GM21367 (cell line): ENCODE measurements at regions not wholly inside any gene's neighbourhood (a gene's known extent, or its start where the extent isn't known, plus 50 kb on each side); places are given as distances from the start of the nearest gene placed in this dataset.
A peak's percentile ranks its signal among the peaks of the same experiment; 100 is the strongest.
"Not testable (repeated sequence)": the region's sequence is repeated elsewhere in the genome, so short reads cannot be mapped to it uniquely, and the experiment has no call there.

Source experiments
- ATAC-seq: cut with Tn5 transposase; IDR thresholded peaks from one replicate; pipeline ENCODE4 v1.9.1; 2021; ENCODE audit not compliant: unreplicated experiment

GRCh38 chr17:30644287-30644686 lies 167.1 kb downstream of the GOSR1 start:
- not testable (repeated sequence) for ATAC-seq

GRCh38 chr17:30641428-30641827 lies 164.2 kb downstream of the GOSR1 start:
- ATAC-seq, result not testable (repeated sequence)

DNA sequence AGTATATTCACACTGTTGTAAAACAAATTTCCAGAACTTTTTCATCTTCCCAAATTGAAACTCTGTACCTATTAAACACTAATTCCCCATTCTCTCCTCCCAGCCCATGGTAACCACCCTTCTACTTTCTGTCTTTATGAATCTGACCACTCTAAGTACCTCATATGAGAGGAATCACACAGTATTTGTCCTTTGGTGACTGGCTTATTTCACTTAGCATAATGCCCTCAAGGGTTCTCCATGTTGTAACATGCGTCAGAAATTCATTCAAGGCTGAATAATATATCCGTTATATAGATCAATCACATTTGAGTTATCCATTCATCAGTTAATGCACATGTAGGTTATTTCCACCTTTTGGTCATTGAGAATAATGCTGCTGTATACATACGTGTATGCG lies 162.2 kb downstream of the GOSR1 start:
- not testable (repeated sequence) for ATAC-seq

- not testable (repeated sequence) for ATAC-seq
Measured at GRCh38 chr17:30638968-30639367, 161.8 kb downstream of the GOSR1 start.

DNA sequence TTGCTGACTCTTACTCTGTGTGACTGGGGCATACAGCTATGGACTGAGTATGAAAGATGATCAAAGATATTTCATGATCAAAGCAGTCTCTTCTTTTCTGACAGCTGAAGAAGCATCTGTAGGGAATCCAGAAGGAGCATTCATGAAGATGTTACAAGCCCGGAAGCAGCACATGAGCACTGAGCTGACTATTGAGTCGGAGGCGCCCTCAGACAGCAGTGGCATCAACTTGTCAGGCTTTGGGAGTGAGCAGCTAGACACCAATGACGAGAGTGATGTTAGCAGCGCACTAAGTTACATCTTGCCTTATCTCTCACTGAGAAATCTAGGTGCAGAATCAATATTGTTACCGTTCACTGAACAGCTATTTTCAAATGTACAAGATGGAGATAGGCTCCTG lies 154.4 kb downstream of the GOSR1 start:
- not testable (repeated sequence) for ATAC-seq

GRCh38 chr17:30625380-30625779 lies 148.2 kb downstream of the GOSR1 start:
- not testable (repeated sequence) for ATAC-seq

DNA sequence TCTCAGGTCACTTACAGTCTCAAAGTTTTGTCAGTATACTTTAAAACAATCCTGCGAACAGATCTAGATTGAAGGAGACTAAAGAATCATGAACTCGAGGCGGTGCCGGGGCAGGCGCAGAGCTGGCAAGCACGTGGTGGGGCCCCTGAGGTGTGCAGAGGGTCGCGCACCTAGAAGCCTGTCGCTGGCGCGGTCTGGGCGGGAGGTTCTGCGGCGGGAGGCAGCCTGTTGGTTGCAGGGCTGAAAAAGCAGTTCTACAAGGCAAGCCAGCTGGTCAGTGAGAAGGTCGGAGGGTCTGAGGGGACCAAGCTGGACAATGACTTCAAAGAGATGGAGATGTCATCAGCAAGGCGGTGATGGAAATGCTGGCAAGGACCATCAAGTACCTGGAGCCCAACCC lies 147.0 kb downstream of the GOSR1 start:
- not testable (repeated sequence) for ATAC-seq

DNA sequence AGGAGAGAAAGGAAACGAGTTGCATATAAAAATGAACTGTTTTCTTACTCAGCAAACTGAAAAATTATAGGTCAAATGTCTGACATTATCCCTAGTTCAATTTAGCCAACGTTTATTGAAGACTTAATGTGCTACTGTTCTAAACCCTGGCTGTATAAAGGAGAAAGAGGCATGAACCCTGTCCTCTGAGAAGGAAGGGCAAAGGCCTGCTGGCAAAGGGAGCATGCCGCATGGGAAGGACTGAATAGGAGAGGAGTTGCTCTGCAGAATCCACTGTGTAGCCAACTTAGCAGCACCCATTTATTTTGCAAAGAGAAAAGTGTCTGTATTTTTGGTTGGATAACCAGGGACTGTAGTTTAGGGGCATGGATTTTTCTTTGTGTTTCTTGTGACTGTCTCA lies 132.5 kb downstream of the GOSR1 start:
- ATAC-seq, result not testable (repeated sequence)

GRCh38 chr17:30605523-30605922 lies 128.3 kb downstream of the GOSR1 start:
- no peak for ATAC-seq

- no peak for ATAC-seq
Measured at GRCh38 chr17:30605027-30605426, 127.8 kb downstream of the GOSR1 start.

GRCh38 chr17:30602396-30602795 lies 125.2 kb downstream of the GOSR1 start:
- not testable (repeated sequence) for ATAC-seq

GRCh38 chr17:30601984-30602383 lies 124.8 kb downstream of the GOSR1 start:
- not testable (repeated sequence) for ATAC-seq

DNA sequence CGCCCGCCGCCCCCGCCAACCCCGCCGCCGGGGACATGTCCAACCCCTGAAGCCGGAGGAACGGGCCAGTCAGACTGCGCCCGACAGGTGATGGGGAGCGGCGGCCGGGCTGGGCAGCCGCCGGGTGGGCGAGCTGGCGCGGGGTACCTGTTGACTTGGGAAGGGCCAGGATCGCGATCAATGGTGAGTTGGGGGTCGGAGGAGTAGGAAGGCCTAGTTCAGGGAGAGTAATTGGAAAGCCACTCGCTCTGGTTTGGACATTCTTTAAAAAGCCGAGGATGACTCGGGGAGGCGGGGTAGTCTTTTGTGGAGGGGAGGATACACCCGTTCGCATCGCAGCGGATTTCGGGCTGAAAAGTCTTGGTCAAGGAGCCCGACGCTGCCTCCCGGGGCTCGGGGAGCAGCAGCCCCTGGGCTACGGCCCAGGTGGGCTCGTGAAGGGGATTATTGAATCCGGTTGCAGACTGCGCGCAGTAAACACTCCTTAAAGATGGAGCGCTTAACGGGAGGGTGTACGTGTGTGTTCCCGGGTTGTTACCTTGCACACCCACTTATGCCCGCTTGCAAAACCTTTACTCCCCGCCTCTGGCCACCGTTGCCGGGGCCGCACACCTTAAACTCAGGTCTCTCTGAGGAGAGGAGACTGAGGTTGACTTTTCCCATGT lies 123.8 kb downstream of the GOSR1 start:
- ATAC-seq, result peak; percentile 27

DNA sequence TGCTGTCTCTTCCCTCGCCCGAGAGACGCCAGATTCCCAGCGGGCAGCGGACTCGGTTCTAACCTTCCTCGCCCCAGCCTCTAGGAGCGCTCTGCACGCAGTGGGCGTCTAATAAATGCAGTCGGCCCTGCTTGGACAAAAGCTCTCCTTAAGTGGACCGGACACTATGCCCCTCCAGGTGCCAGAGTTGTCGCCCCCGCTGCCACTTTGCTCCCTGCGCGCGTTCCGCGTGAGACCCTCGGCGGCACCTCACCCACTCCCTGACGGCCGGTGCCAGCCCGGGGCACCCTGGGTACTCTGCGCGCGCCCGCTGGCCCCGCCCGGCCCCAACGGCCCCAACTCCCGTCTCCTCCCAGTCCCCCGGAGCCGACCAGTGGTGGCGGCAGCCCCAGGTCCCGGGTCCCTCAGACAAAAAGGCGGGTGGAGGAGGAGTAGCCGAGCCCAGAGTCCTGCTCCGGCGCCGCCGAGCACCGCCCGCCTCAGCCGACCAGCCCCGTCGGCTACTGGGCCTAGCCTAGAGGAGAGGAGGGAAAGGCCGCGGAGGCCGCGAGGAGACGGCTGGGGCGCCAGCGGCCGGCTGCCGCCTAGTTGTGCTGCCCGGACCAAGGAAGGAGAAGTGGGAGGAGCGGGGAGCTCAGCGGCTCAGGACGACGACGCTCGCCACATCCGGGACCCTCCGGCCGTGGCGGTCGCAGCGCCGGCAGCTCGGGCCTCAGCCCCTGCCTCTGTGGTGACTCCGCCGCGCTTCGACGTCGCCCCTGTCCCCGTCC lies 123.0 kb downstream of the GOSR1 start:
- peak; percentile 72 for ATAC-seq

DNA sequence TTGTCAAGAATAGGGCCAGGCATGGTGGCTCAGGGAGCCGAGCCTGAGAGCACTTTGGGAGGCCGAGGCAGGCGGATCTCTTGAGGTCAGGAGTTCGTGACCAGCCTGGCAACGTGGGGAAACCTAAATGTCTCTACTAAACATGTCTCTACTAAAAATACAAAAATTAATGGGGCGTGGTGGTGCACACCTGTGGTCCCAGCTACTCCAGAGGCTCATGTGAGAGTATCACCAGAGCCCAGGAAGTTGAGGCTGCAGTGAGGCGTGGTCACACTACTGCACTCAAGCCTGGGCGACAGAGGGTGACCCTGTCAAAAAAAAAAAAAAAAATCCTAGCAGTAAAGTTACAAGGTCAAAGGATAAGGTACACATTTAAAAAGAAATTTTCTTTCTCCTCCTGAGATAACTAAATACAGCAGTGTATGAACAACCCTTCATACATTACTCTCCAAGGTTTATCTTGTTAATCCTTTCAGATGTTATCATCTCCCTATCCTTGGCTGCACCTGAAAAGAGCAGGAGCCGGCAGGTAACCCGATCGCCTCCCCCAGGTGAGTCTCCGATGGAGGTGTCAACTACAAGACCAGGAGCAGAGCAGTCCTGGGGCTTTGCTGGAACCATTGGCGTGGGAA lies 122.3 kb downstream of the GOSR1 start:
- no peak for ATAC-seq

DNA sequence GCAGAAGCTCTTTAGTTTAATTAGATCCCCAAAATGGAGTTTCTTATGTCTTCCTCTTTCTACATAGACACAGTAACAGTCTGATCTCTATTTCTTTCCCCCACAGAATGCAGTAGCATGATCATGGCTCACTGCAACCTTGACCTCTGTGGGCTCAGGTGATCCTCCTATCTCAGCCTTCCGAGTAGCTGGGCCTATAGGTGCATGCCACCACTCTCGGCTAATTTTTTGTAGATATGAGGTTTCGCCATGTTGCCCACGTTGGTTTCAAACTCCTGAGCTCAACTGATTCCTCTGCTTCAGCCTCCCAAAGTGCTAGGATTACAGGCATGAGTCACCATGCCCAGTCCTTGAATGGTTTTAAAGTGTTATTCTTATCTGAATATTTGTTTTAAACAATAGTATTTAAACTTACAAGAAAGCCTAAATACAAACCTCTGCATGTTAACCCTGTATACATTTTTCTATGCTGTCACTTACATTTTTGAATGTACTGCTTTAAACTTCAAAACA lies 120.6 kb downstream of the GOSR1 start:
- no peak for ATAC-seq

DNA sequence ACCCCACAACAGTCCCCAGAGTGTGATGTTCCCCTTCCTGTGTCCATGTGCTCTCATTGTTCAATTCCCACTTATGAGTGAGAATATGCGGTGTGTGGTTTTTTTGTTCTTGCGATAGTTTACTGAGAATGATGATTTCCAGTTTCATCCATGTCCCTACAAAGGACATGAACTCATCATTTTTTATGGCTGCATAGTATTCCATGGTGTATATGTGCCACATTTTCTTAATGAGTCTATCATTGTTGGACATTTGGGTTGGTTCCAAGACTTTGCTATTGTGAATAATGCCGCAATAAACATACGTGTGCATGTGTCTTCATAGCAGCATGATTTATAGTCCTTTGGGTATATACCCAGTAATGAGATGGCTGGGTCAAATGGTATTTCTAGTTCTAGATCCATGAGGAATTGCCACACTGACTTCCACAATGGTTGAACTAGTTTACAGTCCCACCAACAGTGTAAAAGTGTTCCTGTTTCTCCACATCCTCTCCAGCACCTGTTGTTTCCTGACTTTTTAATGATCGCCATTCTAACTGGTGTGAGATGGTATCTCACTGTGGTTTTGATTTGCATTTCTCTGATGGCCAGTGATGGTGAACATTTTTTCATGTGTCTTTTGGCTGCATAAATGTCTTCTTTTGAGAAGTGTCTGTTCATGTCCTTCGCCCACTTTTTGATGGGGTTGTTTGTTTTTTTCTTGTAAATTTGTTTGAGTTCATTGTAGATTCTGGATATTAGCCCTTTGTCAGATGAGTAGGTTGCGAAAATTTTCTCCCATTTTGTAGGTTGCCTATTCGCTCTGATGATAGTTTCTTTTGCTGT lies 120.0 kb downstream of the GOSR1 start:
- ATAC-seq, result not testable (repeated sequence)

DNA sequence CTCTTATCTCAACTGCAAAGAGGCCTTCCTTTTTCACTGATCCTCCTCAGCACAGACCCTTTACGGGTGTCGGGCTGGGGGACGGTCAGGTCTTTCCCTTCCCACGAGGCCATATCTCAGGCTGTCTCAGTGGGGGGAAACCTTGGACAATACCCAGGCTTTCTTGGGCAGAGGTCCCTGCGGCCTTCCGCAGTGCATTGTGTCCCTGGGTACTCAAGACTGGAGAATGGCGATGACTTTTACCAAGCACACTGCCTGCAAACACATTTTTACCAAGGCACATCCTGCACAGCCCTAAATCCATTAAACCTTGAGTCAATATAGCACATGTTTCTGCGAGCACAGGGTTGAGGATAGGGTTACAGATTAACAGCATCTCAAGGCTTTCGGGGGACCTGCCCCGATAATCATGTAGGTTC lies 117.8 kb downstream of the GOSR1 start:
- not testable (repeated sequence) for ATAC-seq

GRCh38 chr17:30594223-30594952 lies 117.2 kb downstream of the GOSR1 start:
- no peak for ATAC-seq

GRCh38 chr17:30590081-30590733 lies 113.0 kb downstream of the GOSR1 start:
- no peak for ATAC-seq
